ENCODE measurements at regions not wholly inside any gene's neighbourhood (a gene's known extent, or its start where the extent isn't known, plus 50 kb on each side); places are given as distances from the start of the nearest gene placed in this dataset.

- Histone ChIP-seq H3K27me3 (peaks cover 14% of the 10 kb centered on the region), H3K27ac (no peak overlapping the region), H3K9me3 (ENCODE audit: low read depth) (no peaks in the 10 kb centered on the region)
These were observed 791.5 kb downstream of the MED13L start for GRCh38 chr12:115485967-115486366.

GRCh38 chr12:115485503-115485902 lies 792.0 kb downstream of the MED13L start:
- H3K36me3 ChIP-seq: no peaks in the 10 kb centered on the region
- H3K27ac ChIP-seq: no peak overlapping the region
- no peak for DNase-seq (ENCODE audit: low read depth in 1 of 2, low spot score in 1 of 2)
- H3K4me1 ChIP-seq (ENCODE audit: low read depth): no peaks in the 10 kb centered on the region
- H3K9me3 ChIP-seq (ENCODE audit: low read depth): no peaks in the 10 kb centered on the region
- TF ChIP-seq, protein P1, sequence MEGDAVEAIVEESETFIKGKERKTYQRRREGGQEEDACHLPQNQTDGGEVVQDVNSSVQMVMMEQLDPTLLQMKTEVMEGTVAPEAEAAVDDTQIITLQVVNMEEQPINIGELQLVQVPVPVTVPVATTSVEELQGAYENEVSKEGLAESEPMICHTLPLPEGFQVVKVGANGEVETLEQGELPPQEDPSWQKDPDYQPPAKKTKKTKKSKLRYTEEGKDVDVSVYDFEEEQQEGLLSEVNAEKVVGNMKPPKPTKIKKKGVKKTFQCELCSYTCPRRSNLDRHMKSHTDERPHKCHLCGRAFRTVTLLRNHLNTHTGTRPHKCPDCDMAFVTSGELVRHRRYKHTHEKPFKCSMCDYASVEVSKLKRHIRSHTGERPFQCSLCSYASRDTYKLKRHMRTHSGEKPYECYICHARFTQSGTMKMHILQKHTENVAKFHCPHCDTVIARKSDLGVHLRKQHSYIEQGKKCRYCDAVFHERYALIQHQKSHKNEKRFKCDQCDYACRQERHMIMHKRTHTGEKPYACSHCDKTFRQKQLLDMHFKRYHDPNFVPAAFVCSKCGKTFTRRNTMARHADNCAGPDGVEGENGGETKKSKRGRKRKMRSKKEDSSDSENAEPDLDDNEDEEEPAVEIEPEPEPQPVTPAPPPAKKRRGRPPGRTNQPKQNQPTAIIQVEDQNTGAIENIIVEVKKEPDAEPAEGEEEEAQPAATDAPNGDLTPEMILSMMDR (IDR thresholded peaks at IDR 0.05; ENCODE audit: low read depth, low read length): no peak
- H3K27me3 ChIP-seq: peaks cover 11% of the 10 kb centered on the region
- no peak overlapping the region for H3K4me3 ChIP-seq

More at GRCh38 chr12:115485967-115486366, 791.5 kb downstream of the MED13L start:
- no peak for DNase-seq (ENCODE audit: low read depth in 1 of 2, low spot score in 1 of 2)
- TF ChIP-seq, protein P1 (IDR thresholded peaks at IDR 0.05; ENCODE audit: low read depth, low read length): no peak
- Histone ChIP-seq H3K4me3 (no peak overlapping the region), H3K4me1 (ENCODE audit: low read depth) (no peaks in the 10 kb centered on the region), H3K36me3 (no peaks in the 10 kb centered on the region)

- no peak overlapping the region for H3K4me3 ChIP-seq
These were observed 794.5 kb downstream of the MED13L start for GRCh38 chr12:115482943-115483342.

GRCh38 chr12:115481141-115481540 lies 796.4 kb downstream of the MED13L start:
- Histone ChIP-seq H3K27ac (no peak overlapping the region), H3K4me1 (ENCODE audit: low read depth) (no peaks in the 10 kb centered on the region), H3K4me3 (no peak overlapping the region), H3K9me3 (ENCODE audit: low read depth) (no peaks in the 10 kb centered on the region), H3K27me3 (no peaks in the 10 kb centered on the region), H3K36me3 (no peaks in the 10 kb centered on the region)
- DNase-seq (ENCODE audit: low read depth in 1 of 2, low spot score in 1 of 2): peak in 1 of 2 donors; percentile 81
- TF ChIP-seq, protein P1 (IDR thresholded peaks at IDR 0.05; ENCODE audit: low read depth, low read length): no peak

More at GRCh38 chr12:115482943-115483342, 794.5 kb downstream of the MED13L start:
- Histone ChIP-seq H3K27ac (no peak overlapping the region), H3K27me3 (no peaks in the 10 kb centered on the region), H3K36me3 (no peaks in the 10 kb centered on the region), H3K4me1 (ENCODE audit: low read depth) (no peaks in the 10 kb centered on the region), H3K9me3 (ENCODE audit: low read depth) (no peaks in the 10 kb centered on the region)
- TF ChIP-seq, protein P1 (IDR thresholded peaks at IDR 0.05; ENCODE audit: low read depth, low read length): no peak
- no peak for DNase-seq (ENCODE audit: low read depth in 1 of 2, low spot score in 1 of 2)

GRCh38 chr12:115478505-115478904 lies 794.5 kb upstream of the TBX3 start:
- Histone ChIP-seq H3K27me3 (no peaks in the 10 kb centered on the region), H3K4me1 (ENCODE audit: low read depth) (no peaks in the 10 kb centered on the region), H3K27ac (no peak overlapping the region), H3K4me3 (no peak overlapping the region), H3K9me3 (ENCODE audit: low read depth) (no peaks in the 10 kb centered on the region), H3K36me3 (no peaks in the 10 kb centered on the region)
- DNase-seq (ENCODE audit: low read depth in 1 of 2, low spot score in 1 of 2): no peak
- TF ChIP-seq, protein P1 (IDR thresholded peaks at IDR 0.05; ENCODE audit: low read depth, low read length): no peak
